Astrocyte of the cerebellum (primary cell): ENCODE measurements at regions not wholly inside any gene's neighbourhood (a gene's known extent, or its start where the extent isn't known, plus 50 kb on each side); places are given as distances from the start of the nearest gene placed in this dataset.

Experiments used
- DNase-seq: peaks from one replicate; pipeline ENCODE4 v3.0.0-alpha.2; 2011; ENCODE audit warnings: low read depth
- H3K4me3 ChIP-seq: 2 replicates; pipeline ENCODE4 v1.5.1; 2011; ENCODE audit warnings: mild to moderate bottlenecking, low read depth, low read length, moderate library complexity
- CTCF ChIP-seq: IDR thresholded peaks from 2 replicates; pipeline ENCODE4 v1.5.1; 2012; ENCODE audit warnings: low read length, low read depth, moderate library complexity, mild to moderate bottlenecking; ENCODE audit errors: missing control alignments
- in situ Hi-C: cut with HindIII; loops from 2 replicates; pipeline ENCODE4 v1.10.0; 2017; ENCODE audit warnings: low sequenced_read_pairs

- in situ Hi-C loops = no loop called here
- no peak for DNase-seq
- no peak for TF ChIP-seq CTCF
- no peak overlapping the region for H3K4me3 ChIP-seq
These were observed 158.1 kb downstream of the SUCLA2 start for GRCh38 chr13:47843005-47843404.

GRCh38 chr13:47841151-47841550, 159.9 kb downstream of the SUCLA2 start:
- no peak overlapping the region for H3K4me3 ChIP-seq
- in situ Hi-C loops = no loop called here
- TF ChIP-seq CTCF = no peak

GRCh38 chr13:47837906-47838305, 163.2 kb downstream of the SUCLA2 start:
- H3K4me3 ChIP-seq = no peak overlapping the region
- in situ Hi-C loops = no loop called here
- no peak for TF ChIP-seq CTCF
- DNase-seq = no peak

More at GRCh38 chr13:47841151-47841550, 159.9 kb downstream of the SUCLA2 start:
- DNase-seq = no peak

GRCh38 chr13:47837104-47837880, 163.8 kb downstream of the SUCLA2 start:
- in situ Hi-C loops = no loop called here
- no peak overlapping the region for H3K4me3 ChIP-seq
- DNase-seq = no peak
- TF ChIP-seq CTCF = no peak

GRCh38 chr13:47835470-47836228, 165.4 kb downstream of the SUCLA2 start:
- H3K4me3 ChIP-seq = no peak overlapping the region
- in situ Hi-C loops = no loop called here
- no peak for TF ChIP-seq CTCF
- DNase-seq = no peak

- DNase-seq = no peak
- in situ Hi-C loops = no loop called here
- TF ChIP-seq CTCF = no peak
- no peak overlapping the region for H3K4me3 ChIP-seq
These were observed 168.6 kb downstream of the SUCLA2 start for GRCh38 chr13:47832458-47832972.
